Erythroblast (primary cell): ENCODE measurements at regions not wholly inside any gene's neighbourhood (a gene's known extent, or its start where the extent isn't known, plus 50 kb on each side); places are given as distances from the start of the nearest gene placed in this dataset.

Experiments
- GATA1 ChIP-seq: IDR thresholded peaks from 2 replicates; pipeline ENCODE4 v1.6.1; 2011; ENCODE audit warnings: low read depth, mild to moderate bottlenecking, control low read depth, low read length, moderate library complexity
- POLR2A ChIP-seq: IDR thresholded peaks from 2 replicates; pipeline ENCODE4 v1.6.1; 2011; ENCODE audit warnings: mild to moderate bottlenecking, low read length

DNA sequence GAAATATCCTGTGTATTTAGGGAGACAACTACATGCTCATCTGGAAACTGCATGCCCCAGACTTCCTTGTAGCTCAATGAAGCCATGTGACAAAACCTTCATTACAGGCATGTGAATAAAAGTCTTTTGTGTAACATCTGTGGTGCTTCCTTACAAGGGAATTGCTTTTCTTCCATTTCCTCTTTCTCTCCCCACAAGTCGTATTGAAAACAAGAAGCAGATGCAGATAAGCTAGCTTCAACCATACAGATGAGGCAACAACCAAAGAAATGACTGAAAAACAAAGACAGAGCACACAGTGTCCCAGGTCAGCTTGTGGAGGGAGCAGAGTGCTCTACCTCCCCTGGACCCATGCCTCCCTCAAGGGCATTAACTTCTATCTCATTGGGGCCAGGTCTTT is 115.8 kb upstream of the INPP4B start:
- TF ChIP-seq POLR2A, result no peak
- TF ChIP-seq GATA1, result no peak
